ENCODE measurements at regions not wholly inside any gene's neighbourhood (a gene's known extent, or its start where the extent isn't known, plus 50 kb on each side); places are given as distances from the start of the nearest gene placed in this dataset.

DNA sequence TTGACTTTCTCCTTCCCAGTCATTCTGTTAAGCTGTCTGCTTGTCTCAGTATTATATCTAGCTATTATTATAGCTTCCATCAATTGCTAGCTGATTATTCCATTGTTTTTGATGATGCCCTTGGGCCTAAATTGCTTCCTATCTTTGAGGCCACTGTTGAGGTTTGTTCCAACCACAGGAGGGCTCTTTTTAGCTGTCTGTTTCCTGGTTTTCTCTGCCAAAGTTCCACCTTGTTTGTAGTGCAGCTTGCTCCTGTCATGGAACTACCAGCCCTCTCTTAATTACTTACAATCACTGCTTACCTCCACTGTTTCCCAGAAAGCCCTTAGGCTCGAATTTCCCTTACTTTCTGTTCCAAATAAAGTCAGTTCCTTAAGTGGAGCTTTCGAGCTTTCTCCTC, 118.7 kb upstream of the SEC61G start:
- Histone ChIP-seq H3K18ac (ENCODE audit: low read depth, low read length) (peak overlapping the region; percentile 9; the same call in 1 of the 2 replicates), H2BK15ac (ENCODE audit: low read depth, low read length) (no peak overlapping the region), H2AK5ac (ENCODE audit: low read depth, low read length) (0 out of 2 replicates have a peak overlapping the region, but pooled peaks have one; percentile 11), H2BK120ac (ENCODE audit: low read depth, low read length) (no peak overlapping the region), H3K4me1 (ENCODE audit: control insufficient read depth, insufficient read depth, low read length) (peaks cover 1% of the 10 kb centered on the region; the same call in 1 of the 2 replicates), H3K23ac (ENCODE audit: low read depth, low read length) (peak overlapping the region; percentile 17; the same call in 1 of the 2 replicates), H2AK9ac (replicated peaks; ENCODE audit: low read depth, low read length, poor library complexity) (peak overlapping the region; percentile 12), H3K4me2 (ENCODE audit: low read depth, low read length) (no peak overlapping the region), H3K14ac (replicated peaks; ENCODE audit: low read depth, low read length) (peak overlapping the region; percentile 24; the same call in 1 of the 2 replicates), H3K27me3 (ENCODE audit: control insufficient read depth, insufficient read depth, low read length) (no peaks in the 10 kb centered on the region), H3K9me3 (ENCODE audit: control insufficient read depth, insufficient read depth, low read length) (no peaks in the 10 kb centered on the region), H4K5ac (ENCODE audit: low read depth, low read length) (no peak overlapping the region), H3K4ac (ENCODE audit: low read depth, low read length) (no peak overlapping the region), H3K27ac (ENCODE audit: insufficient read depth, low read length) (no peak overlapping the region), H4K8ac (ENCODE audit: low read depth in 2 of 2, low read length in 2 of 2) (peak overlapping the region in 1 of 2 experiments; percentile 78; a peak in 1 of 4 replicates), H2AFZ (replicated peaks; ENCODE audit: low read length, poor library complexity) (peak overlapping the region; percentile 69), H3K4me3 (ENCODE audit: insufficient read depth, low read depth, low read length) (no peak overlapping the region), H3K79me1 (ENCODE audit: low read depth in 1 of 2, low read length in 2 of 2) (no peaks in the 10 kb centered on the region), H4K20me1 (ENCODE audit: insufficient read depth, low read length) (no peaks in the 10 kb centered on the region), H2BK5ac (ENCODE audit: low read depth, low read length, poor library complexity, severe bottlenecking) (no peak overlapping the region), H3K9me1 (ENCODE audit: insufficient read depth, low read length) (no peaks in the 10 kb centered on the region), H3K36me3 (ENCODE audit: control insufficient read depth, insufficient read depth, low read length) (no peaks in the 10 kb centered on the region), H4K91ac (ENCODE audit: insufficient read depth, low read depth, low read length) (no peak overlapping the region), H3K56ac (ENCODE audit: extremely low read depth, insufficient read depth, low read length) (no peak overlapping the region), H2BK20ac (ENCODE audit: low read depth, low read length) (no peak overlapping the region; the same call in 1 of the 2 replicates), H3K9ac (ENCODE audit: low read depth, low read length) (no peak overlapping the region)
- CTCF ChIA-PET: interaction anchor here (0.6 to 2.2 kb wide), 2 partner anchors 36 to 377 kb away, joined by 3 to 11 read pairs; no protein-coding TSS in a partner anchor
- POLR2A ChIA-PET (ENCODE audit: unreplicated experiment): no interaction called here
- DNase-seq: no peak
- BruUV-seq (replicated peaks): no TSS peak
- dilution Hi-C loops (cut with HindIII; ENCODE audit: low sequenced_read_pairs, unreplicated experiment): no loop called here
- no peak for ATAC-seq (ENCODE audit: low read depth)
- no peak for TF ChIP-seq FOS (IDR thresholded peaks at IDR 0.05; ENCODE audit: low read depth, low read length)
- no peak for TF ChIP-seq MAZ (IDR thresholded peaks at IDR 0.05; ENCODE audit: borderline replicate concordance, low read depth, low read length)
- no peak for TF ChIP-seq MAFK (IDR thresholded peaks at IDR 0.05; ENCODE audit: low read depth, low read length)
- no peak for TF ChIP-seq USF2 (IDR thresholded peaks at IDR 0.05; ENCODE audit: low read depth, low read length)
- no peak for TF ChIP-seq ELK1 (IDR thresholded peaks at IDR 0.05; ENCODE audit: borderline replicate concordance, low read depth, low read length)
- TF ChIP-seq NFE2L2 (IDR thresholded peaks at IDR 0.05; ENCODE audit: low read depth, low read length): no peak
- TF ChIP-seq CTCF (conservative IDR thresholded peaks at IDR 0.05; ENCODE audit: low read depth, low read length): no peak
- no peak for TF ChIP-seq MXI1 (IDR thresholded peaks at IDR 0.05; ENCODE audit: borderline replicate concordance, low read depth, low read length)
- TF ChIP-seq RFX5 (IDR thresholded peaks at IDR 0.05; ENCODE audit: low read depth, low read length): no peak
- no peak for TF ChIP-seq RCOR1 (IDR thresholded peaks at IDR 0.05; ENCODE audit: insufficient replicate concordance, low read length)
- TF ChIP-seq SMC3 (IDR thresholded peaks at IDR 0.05; ENCODE audit: low read depth, low read length): no peak
- TF ChIP-seq RAD21 (IDR thresholded peaks at IDR 0.05; ENCODE audit: low read length): no peak
- TF ChIP-seq CEBPB (IDR thresholded peaks at IDR 0.05; ENCODE audit: low read depth, low read length): no peak
- TF ChIP-seq CHD1 (IDR thresholded peaks at IDR 0.05; ENCODE audit: low read depth, low read length): no peak
- no peak for TF ChIP-seq BHLHE40 (IDR thresholded peaks at IDR 0.05; ENCODE audit: low read depth, low read length)
- TF ChIP-seq POLR2A (IDR thresholded peaks at IDR 0.05; ENCODE audit: low read depth, low read length): no peak
- no CpG with 5 or more reads among the region's 2 CpGs for WGBS, 2 experiments (ENCODE audit: extremely low coverage in 2 of 2, insufficient read length in 1 of 2)
- intact Hi-C loops (cut with micrococcal nuclease): no loop called here
- in situ Hi-C loops (cut with MboI; ENCODE audit: low sequenced_read_pairs): no loop called here

All from IMR-90 (cell line).